HPDE6-E6E7 (cell line): ENCODE measurements at regions not wholly inside any gene's neighbourhood (a gene's known extent, or its start where the extent isn't known, plus 50 kb on each side); places are given as distances from the start of the nearest gene placed in this dataset.
"Not testable (repeated sequence)": the region's sequence is repeated elsewhere in the genome, so short reads cannot be mapped to it uniquely, and the experiment has no call there.

Experiments
- DNase-seq: peaks from one replicate; pipeline ENCODE4 v3.0.0; 2011; ENCODE audit warnings: missing footprints; ENCODE audit errors: extremely low spot score

GRCh38 chr5:74500110-74500917 lies 140.2 kb downstream of the ENC1 start:
- DNase-seq, result no peak

- DNase-seq, result no peak
Observed at GRCh38 chr5:74499256-74500050, 141.1 kb downstream of the ENC1 start.

DNA sequence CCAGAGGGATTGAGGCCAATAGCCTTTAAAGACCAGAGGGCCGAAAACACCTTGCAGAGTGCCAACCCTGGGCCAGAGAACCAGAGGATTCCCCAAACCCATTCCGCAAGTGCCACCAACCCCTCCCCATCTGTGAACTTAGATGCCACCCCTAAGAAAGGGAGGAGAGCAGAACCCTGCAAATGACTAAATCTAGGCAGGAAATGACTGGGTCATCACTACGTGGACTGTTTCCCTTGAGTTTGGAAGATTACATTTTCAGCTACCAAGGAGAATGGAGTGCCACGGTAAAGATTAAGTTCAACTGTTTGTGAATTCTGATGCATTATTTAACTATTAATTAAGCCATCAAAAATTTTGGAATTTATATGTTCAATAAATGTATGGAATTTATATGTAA lies 142.8 kb downstream of the ENC1 start:
- no peak for DNase-seq

DNA sequence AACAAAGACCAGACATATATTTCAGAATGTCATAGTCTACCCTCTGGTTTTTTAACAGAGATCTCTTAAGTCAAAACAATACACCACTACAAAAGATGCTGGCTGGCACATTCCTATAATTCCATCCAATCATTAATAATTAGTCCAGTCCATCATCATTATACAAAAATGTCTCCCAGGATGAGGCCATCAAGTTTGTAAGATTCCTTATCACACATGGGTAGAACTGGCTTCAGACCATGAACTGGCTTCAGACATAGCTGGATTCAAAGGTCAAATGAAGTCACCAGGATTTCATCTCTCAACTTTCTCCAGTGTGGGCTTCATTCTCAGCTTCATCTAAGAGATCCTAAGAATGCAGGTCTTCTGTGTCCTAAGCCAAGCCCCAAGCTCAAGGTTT lies 147.1 kb downstream of the ENC1 start:
- DNase-seq, result no peak

DNA sequence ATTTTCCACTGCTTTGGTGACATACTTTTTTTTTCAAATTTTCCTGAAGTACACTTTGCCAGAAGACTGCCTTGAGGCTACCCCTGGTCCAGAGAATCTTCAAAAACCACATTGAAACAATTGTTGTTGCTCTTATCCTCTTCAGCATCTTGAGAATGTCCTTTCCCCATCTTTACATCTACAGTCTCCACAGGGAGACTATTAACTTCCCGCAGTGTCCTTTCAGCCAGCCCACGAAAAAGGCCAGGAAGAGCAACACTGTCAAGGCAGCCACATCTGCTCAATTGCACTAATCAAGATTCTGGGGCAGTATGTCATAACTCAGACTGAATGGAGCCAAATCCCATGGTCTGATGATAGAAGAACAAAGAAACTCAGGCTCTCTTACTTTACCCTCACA lies 148.3 kb downstream of the ENC1 start:
- DNase-seq, result no peak

DNA sequence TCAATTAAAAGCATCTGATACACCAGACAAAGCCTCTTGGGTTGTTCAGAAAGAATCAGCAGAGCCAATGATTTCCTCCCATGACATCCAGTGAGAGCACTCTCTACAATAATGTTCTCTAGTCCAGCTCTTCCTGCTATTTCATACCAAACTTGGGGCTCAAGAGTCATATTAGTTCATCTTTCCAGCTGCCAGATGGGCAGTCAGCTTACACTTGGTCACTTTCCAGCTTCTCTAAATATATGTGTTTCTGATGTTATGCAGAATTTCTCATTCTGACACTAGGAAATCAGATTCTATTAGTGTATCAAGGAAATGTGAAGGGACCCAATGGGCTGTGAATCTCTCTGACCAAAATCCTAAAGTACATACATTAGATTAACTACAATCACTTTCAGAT lies 148.9 kb downstream of the ENC1 start:
- no peak for DNase-seq

GRCh38 chr5:74490814-74491213 lies 149.7 kb downstream of the ENC1 start:
- no peak for DNase-seq

- DNase-seq, result no peak
Observed at GRCh38 chr5:74482990-74483389, 157.5 kb downstream of the ENC1 start.

- DNase-seq, result no peak
Observed at GRCh38 chr5:74482523-74482922, 158.0 kb downstream of the ENC1 start.

GRCh38 chr5:74481357-74481756 lies 159.2 kb downstream of the ENC1 start:
- not testable (repeated sequence) for DNase-seq

DNA sequence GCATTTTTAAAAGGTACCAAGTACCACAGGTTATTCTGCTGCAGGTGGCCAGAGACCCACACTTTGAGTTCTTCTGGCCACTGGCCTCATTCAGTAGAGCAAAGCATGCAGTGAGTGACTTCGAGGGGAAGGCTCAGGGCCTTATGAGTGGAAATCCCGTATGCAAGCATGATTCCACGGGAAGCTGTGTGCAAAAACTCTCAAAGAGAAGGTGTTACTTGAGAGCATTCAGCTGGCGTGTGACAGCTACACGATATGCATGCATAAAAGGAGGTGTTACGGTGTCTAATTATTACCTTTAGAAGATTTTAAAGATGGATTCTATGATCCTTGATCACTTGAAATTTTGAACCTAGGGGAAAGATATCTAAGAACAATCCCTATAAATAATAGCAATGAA lies 160.3 kb downstream of the ENC1 start:
- DNase-seq, result no peak

DNA sequence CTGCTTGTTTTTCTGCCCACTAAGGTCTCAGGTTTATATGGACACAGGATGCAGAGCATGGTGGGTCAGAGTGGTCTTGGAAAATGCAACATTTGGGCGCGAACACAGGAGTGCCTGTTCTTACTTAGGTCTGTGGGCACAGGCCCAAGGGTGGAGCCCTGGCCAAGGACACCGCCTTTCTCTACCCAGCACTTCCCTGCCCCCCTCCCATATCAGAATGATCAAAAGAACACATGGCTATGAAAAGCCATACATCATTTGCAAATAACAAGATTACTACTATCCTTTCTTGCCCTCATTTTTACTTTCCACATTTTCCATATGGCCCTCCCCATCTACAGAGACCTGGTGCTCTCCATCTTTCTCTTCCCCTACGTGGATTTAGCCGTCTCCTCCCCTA lies 162.2 kb downstream of the ENC1 start:
- DNase-seq, result no peak

- no peak for DNase-seq
Observed at GRCh38 chr5:74477761-74478160, 162.8 kb downstream of the ENC1 start.

- no peak for DNase-seq
Observed at GRCh38 chr5:74476819-74477453, 163.6 kb downstream of the ENC1 start.

GRCh38 chr5:74476046-74476818 lies 164.3 kb downstream of the ENC1 start:
- no peak for DNase-seq

- no peak for DNase-seq
Observed at GRCh38 chr5:74471875-74472274, 168.7 kb downstream of the ENC1 start.

- no peak for DNase-seq
Observed at GRCh38 chr5:74469234-74469994, 171.1 kb downstream of the ENC1 start.

DNA sequence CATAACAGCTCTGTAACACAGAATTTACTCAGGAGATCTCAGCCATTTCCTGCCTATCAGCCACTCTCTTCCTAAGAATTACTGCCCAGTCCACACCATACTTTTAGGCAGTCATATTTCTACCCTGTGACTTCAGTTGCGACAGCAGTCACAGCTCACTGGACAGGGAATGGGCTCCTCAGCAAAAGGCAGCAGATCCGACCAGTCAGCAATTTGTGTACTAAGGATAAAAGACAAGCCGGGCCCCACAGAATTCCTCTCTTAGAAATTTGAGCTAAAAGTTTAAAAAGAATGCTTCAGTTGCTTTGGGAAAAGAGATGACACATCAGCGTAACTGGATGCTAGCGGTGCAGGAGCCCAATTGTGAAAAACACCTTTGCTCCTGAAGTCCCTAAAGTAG lies 172.1 kb downstream of the ENC1 start:
- DNase-seq, result no peak

DNA sequence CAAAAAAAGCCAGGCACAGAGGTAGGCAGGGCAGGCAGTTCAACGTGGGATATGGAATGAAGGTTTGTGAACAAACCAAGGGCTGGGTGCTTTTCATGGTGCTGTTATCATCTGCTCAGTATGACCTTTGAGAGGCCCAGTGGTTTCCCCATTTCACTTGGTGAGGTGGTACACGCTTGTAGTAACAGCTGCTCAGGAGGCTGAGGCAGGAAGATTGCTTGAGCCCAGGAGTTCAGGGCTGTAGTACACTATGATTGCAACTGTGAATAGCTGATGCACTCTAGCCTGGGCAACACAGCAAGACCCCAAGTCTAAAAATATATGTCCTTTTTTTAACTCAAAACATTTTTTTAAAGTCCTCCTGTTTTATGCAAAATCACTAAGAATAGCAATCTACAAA lies 174.8 kb downstream of the ENC1 start:
- no peak for DNase-seq

DNA sequence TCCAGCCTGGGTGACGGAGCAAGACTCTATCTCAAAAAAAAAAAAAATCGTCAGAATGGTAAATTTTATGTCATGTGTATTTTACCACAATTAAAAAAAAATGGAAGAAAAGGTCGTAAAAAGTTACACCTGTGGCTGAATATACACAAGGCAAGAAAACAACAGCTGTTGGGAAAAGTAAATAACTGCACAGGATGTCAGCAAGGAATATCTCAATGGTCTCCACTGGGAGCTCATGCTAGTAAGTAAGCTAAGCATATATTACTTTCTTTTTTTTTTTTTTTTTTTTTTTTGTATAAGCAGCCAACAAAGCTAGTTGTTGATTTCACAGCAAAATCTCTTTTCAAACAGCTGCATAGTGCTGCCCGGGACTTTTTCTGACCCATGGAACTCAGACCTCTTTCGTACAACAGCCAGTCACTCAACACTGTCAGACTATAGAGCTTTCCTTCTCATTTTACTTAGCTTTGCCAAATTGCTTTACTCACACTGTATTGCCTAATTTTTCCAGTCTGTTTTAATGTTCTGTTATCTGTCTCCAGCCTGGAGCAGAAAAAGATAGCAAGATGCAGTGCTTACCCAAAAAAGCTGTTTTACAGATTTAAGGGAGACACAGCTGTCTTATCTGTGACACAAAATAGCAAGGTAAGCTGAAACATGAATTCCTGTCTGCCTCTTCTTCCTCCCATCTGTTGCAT lies 175.9 kb downstream of the ENC1 start:
- DNase-seq, result no peak

DNA sequence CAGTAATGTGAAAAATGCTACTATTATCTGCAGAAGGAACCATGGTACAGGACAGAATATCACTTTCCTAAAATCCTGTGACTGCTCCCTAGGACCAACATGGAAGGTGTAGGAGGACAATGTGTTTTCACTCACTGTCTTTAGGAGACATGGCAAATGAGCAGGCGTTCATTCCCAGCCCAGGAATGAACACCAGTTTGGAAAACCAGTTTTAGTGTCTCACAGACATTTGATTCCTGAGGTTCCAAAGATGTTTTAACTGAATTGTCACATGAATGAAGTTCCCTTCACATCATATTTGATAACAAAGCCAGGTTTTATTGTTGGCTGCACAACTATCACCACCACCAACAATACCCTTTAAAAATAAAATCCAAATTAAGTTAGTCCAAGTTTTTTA lies 178.2 kb downstream of the ENC1 start:
- DNase-seq, result no peak
